ENCODE measurements at regions not wholly inside any gene's neighbourhood (a gene's known extent, or its start where the extent isn't known, plus 50 kb on each side); places are given as distances from the start of the nearest gene placed in this dataset.
"Not testable (repeated sequence)": the region's sequence is repeated elsewhere in the genome, so short reads cannot be mapped to it uniquely, and the experiment has no call there.

DNA sequence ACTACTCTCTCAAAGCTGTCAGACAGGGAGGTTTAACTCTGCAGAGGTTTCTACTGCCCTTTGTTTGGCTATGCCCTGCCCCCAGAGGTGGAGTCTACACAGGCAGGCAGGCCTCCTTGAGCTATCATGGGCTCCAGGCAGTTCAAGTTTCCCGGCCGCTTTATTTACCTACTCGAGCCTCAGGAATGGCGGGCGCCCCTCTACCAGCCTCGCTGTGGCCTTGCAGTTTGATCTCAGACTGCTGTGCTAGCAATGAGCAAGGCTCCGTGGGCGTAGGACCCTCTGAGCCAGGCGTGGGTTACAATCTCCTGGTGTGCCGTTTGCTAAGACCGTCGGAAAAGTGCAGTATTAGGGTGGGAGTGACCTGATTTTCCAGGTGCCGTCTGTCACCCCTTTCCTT lies 124.3 kb downstream of the PTCHD1 start:
- not testable (repeated sequence) for FAIRE-seq; DNase-seq (ENCODE audit: insufficient read length, low spot score)

DNA sequence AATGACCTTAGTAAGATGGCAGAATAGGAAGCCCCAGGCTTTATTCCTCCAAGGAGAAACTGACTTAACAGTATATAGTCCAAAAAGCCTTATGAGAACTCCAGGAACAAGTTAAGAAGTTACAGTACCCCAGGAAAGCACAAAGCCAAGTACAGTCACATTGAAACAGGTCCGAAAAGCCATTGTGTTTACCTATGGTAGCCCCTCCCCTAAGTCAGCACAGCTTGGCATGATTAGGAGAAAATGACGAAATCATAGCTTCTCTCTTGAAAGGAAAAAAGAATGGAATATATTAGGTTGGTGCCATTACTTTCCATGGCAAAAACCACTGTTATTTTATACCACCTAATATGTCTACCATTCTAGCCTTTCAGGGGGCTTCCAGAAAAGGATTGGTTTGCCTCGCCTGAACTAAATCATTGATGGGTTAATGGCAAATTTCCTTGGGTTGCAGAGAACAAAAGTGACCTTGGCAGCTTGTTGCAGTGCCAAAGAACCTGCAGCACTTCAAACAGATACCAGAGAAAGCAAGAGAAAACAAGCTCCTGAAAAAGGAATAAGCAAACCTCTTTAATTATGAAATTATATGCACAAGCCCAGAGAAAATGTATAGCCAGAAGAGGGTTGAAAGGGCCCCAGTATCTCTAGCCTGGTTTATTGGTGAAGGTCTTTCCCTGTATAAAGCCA lies 130.6 kb downstream of the PTCHD1 start:
- no peak for TF ChIP-seq TAF1 (IDR thresholded peaks at IDR 0.05; ENCODE audit: low read depth, low read length)
- TF ChIP-seq POU2F2 (IDR thresholded peaks at IDR 0.05; ENCODE audit: low read depth, low read length) = no peak
- TF ChIP-seq PAX5 (IDR thresholded peaks at IDR 0.05; ENCODE audit: insufficient read depth, low read length, severe bottlenecking) = no peak
- no peak for TF ChIP-seq SPI1 (IDR thresholded peaks at IDR 0.05; ENCODE audit: low read depth, low read length)
- no peak for TF ChIP-seq POLR2AphosphoS5 (IDR thresholded peaks at IDR 0.05; ENCODE audit: low read depth, low read length)
- DNase-seq (ENCODE audit: insufficient read length, low spot score) (no peak), FAIRE-seq (no peak)

- no peak for TF ChIP-seq PAX5 (IDR thresholded peaks at IDR 0.05; ENCODE audit: insufficient read depth, low read length, severe bottlenecking)
- no peak for TF ChIP-seq POLR2AphosphoS5 (IDR thresholded peaks at IDR 0.05; ENCODE audit: low read depth, low read length)
- no peak for TF ChIP-seq TAF1 (IDR thresholded peaks at IDR 0.05; ENCODE audit: low read depth, low read length)
- no peak for TF ChIP-seq SPI1 (IDR thresholded peaks at IDR 0.05; ENCODE audit: low read depth, low read length)
- no peak for TF ChIP-seq POLR2A (IDR thresholded peaks at IDR 0.05; ENCODE audit: low read depth, low read length)
- no peak for TF ChIP-seq POU2F2 (IDR thresholded peaks at IDR 0.05; ENCODE audit: low read depth, low read length)
- FAIRE-seq (no peak), DNase-seq (ENCODE audit: insufficient read length, low spot score) (no peak)
These were observed 131.3 kb downstream of the PTCHD1 start for GRCh38 chrX:23465985-23466384.

DNA sequence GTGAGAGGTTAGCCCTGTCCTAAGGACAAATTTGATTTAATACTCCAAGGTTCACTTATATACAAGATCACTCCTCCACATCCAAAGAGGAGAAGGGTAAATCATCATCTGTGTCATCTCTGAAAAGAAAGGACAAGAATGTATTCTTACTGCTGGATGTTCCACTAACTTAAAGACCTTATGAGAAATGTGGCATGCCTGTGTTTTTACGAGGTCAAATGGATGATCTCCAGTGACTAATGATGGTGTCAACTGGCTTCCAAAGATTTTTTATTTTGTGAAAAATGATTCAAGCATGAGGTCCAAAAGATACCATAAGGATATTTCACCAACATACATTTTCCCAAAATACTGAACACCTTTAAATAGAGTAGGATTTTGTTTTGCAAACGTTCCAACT lies 143.4 kb downstream of the PTCHD1 start:
- TF ChIP-seq PAX5 (IDR thresholded peaks at IDR 0.05; ENCODE audit: insufficient read depth, low read length, severe bottlenecking) = no peak
- TF ChIP-seq POLR2AphosphoS5 (IDR thresholded peaks at IDR 0.05; ENCODE audit: low read depth, low read length) = no peak
- TF ChIP-seq TAF1 (IDR thresholded peaks at IDR 0.05; ENCODE audit: low read depth, low read length) = no peak
- no peak for DNase-seq (ENCODE audit: insufficient read length, low spot score)
- FAIRE-seq = no peak

GRCh38 chrX:23478561-23478960 lies 143.9 kb downstream of the PTCHD1 start:
- FAIRE-seq (no peak), DNase-seq (ENCODE audit: insufficient read length, low spot score) (no peak)
- no peak for TF ChIP-seq SPI1 (IDR thresholded peaks at IDR 0.05; ENCODE audit: low read depth, low read length)
- TF ChIP-seq POLR2AphosphoS5 (IDR thresholded peaks at IDR 0.05; ENCODE audit: low read depth, low read length) = no peak

DNA sequence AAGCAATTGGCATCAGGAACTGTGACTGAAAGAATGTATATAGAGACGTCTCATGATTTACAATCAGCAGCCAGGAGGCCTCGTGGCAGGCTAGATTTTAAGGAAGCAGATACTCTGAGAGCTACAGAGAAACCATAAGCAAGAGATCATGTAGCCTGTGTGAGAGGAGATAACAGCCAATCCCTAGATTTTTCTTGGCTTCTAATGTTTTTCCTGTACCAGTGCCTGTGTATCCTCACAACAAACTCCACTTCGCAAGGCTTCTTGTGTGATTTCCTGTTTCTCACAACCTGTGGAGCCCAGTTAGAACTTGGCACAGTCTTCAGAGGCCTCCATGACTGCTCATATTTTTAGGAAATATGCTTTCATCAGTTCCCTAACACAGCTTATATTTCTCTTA lies 147.9 kb downstream of the PTCHD1 start:
- FAIRE-seq = no peak
- no peak for TF ChIP-seq POLR2AphosphoS5 (IDR thresholded peaks at IDR 0.05; ENCODE audit: low read depth, low read length)
- no peak for DNase-seq (ENCODE audit: insufficient read length, low spot score)

DNA sequence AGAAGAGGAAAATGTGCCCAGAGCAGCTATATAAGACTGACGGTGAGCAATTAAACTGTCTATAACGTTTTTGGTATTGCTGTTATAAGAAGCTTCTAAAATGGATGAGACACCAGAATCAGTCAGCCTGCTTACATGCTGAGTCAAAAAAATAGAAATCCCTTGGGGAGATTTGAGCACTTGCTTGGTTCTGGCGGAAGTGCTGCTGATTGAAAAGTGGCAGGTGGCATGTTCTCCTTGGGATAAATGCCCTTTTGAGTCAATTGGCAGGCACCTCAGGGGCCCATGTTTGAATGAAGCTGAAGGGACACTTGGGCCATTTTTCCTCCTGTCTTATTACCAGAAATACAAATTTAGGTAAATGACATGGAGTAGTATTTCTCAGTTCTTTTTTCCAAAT lies 148.7 kb downstream of the PTCHD1 start:
- DNase-seq (ENCODE audit: insufficient read length, low spot score) (no peak), FAIRE-seq (no peak)

GRCh38 chrX:23493941-23494374 lies 159.3 kb downstream of the PTCHD1 start:
- no peak for TF ChIP-seq SPI1 (IDR thresholded peaks at IDR 0.05; ENCODE audit: low read depth, low read length)
- TF ChIP-seq POU2F2 (IDR thresholded peaks at IDR 0.05; ENCODE audit: low read depth, low read length) = no peak
- TF ChIP-seq POLR2A (IDR thresholded peaks at IDR 0.05; ENCODE audit: low read depth, low read length) = no peak
- no peak for TF ChIP-seq PAX5 (IDR thresholded peaks at IDR 0.05; ENCODE audit: insufficient read depth, low read length, severe bottlenecking)
- no peak for TF ChIP-seq POLR2AphosphoS5 (IDR thresholded peaks at IDR 0.05; ENCODE audit: low read depth, low read length)
- TF ChIP-seq TAF1 (IDR thresholded peaks at IDR 0.05; ENCODE audit: low read depth, low read length) = no peak
- FAIRE-seq (no peak), DNase-seq (ENCODE audit: insufficient read length, low spot score) (no peak)

More for the DNA sequence above, 148.7 kb downstream of the PTCHD1 start:
- TF ChIP-seq TAF1 (IDR thresholded peaks at IDR 0.05; ENCODE audit: low read depth, low read length) (no peak), SPI1 (IDR thresholded peaks at IDR 0.05; ENCODE audit: low read depth, low read length) (no peak), POLR2A (IDR thresholded peaks at IDR 0.05; ENCODE audit: low read depth, low read length) (no peak), POU2F2 (IDR thresholded peaks at IDR 0.05; ENCODE audit: low read depth, low read length) (no peak), PAX5 (IDR thresholded peaks at IDR 0.05; ENCODE audit: insufficient read depth, low read length, severe bottlenecking) (no peak), POLR2AphosphoS5 (IDR thresholded peaks at IDR 0.05; ENCODE audit: low read depth, low read length) (no peak)

- no peak for TF ChIP-seq TAF1 (IDR thresholded peaks at IDR 0.05; ENCODE audit: low read depth, low read length)
- no peak for TF ChIP-seq POLR2AphosphoS5 (IDR thresholded peaks at IDR 0.05; ENCODE audit: low read depth, low read length)
- no peak for TF ChIP-seq POU2F2 (IDR thresholded peaks at IDR 0.05; ENCODE audit: low read depth, low read length)
- TF ChIP-seq PAX5 (IDR thresholded peaks at IDR 0.05; ENCODE audit: insufficient read depth, low read length, severe bottlenecking) = no peak
- no peak for TF ChIP-seq POLR2A (IDR thresholded peaks at IDR 0.05; ENCODE audit: low read depth, low read length)
- no peak for TF ChIP-seq SPI1 (IDR thresholded peaks at IDR 0.05; ENCODE audit: low read depth, low read length)
These were observed 160.1 kb downstream of the PTCHD1 start for GRCh38 chrX:23494741-23495140.

GRCh38 chrX:23497919-23498318 lies 163.3 kb downstream of the PTCHD1 start:
- no peak for FAIRE-seq
- TF ChIP-seq SPI1 (IDR thresholded peaks at IDR 0.05; ENCODE audit: low read depth, low read length) (no peak), POLR2AphosphoS5 (IDR thresholded peaks at IDR 0.05; ENCODE audit: low read depth, low read length) (no peak), PAX5 (IDR thresholded peaks at IDR 0.05; ENCODE audit: insufficient read depth, low read length, severe bottlenecking) (no peak), POLR2A (IDR thresholded peaks at IDR 0.05; ENCODE audit: low read depth, low read length) (no peak), POU2F2 (IDR thresholded peaks at IDR 0.05; ENCODE audit: low read depth, low read length) (no peak), TAF1 (IDR thresholded peaks at IDR 0.05; ENCODE audit: low read depth, low read length) (no peak)
- DNase-seq (ENCODE audit: insufficient read length, low spot score) = no peak

More at GRCh38 chrX:23494741-23495140, 160.1 kb downstream of the PTCHD1 start:
- FAIRE-seq (no peak), DNase-seq (ENCODE audit: insufficient read length, low spot score) (no peak)

GRCh38 chrX:23501974-23502373 lies 165.3 kb upstream of the PRDX4 start:
- no peak for TF ChIP-seq SPI1 (IDR thresholded peaks at IDR 0.05; ENCODE audit: low read depth, low read length)
- no peak for TF ChIP-seq POU2F2 (IDR thresholded peaks at IDR 0.05; ENCODE audit: low read depth, low read length)
- TF ChIP-seq PAX5 (IDR thresholded peaks at IDR 0.05; ENCODE audit: insufficient read depth, low read length, severe bottlenecking) = no peak
- no peak for TF ChIP-seq POLR2A (IDR thresholded peaks at IDR 0.05; ENCODE audit: low read depth, low read length)
- no peak for TF ChIP-seq POLR2AphosphoS5 (IDR thresholded peaks at IDR 0.05; ENCODE audit: low read depth, low read length)
- no peak for TF ChIP-seq TAF1 (IDR thresholded peaks at IDR 0.05; ENCODE audit: low read depth, low read length)
- FAIRE-seq (no peak), DNase-seq (ENCODE audit: insufficient read length, low spot score) (no peak)

Data from GM12891 (cell line).